HG02938 (cell line): ENCODE measurements at regions not wholly inside any gene's neighbourhood (a gene's known extent, or its start where the extent isn't known, plus 50 kb on each side); places are given as distances from the start of the nearest gene placed in this dataset.
"Not testable (repeated sequence)": the region's sequence is repeated elsewhere in the genome, so short reads cannot be mapped to it uniquely, and the experiment has no call there.

Experiments
- ATAC-seq: cut with Tn5 transposase; IDR thresholded peaks from one replicate; pipeline ENCODE4 v1.9.1; 2021; ENCODE audit warnings: mild to moderate bottlenecking, moderate library complexity; ENCODE audit not compliant: unreplicated experiment

GRCh38 chr13:33340631-33341030 is 55.1 kb upstream of the STARD13 start:
- no peak for ATAC-seq

GRCh38 chr13:33341861-33342452 is 56.4 kb upstream of the STARD13 start:
- ATAC-seq = no peak

- ATAC-seq = no peak
These were observed 60.3 kb upstream of the STARD13 start for GRCh38 chr13:33345842-33346241.

- no peak for ATAC-seq
These were observed 62.3 kb upstream of the STARD13 start for GRCh38 chr13:33347861-33348260.

GRCh38 chr13:33348366-33348765 is 62.8 kb upstream of the STARD13 start:
- no peak for ATAC-seq

GRCh38 chr13:33349288-33349985 is 63.9 kb upstream of the STARD13 start:
- ATAC-seq = no peak

GRCh38 chr13:33349986-33350826 is 64.7 kb upstream of the STARD13 start:
- no peak for ATAC-seq

GRCh38 chr13:33351319-33351718 is 65.8 kb upstream of the STARD13 start:
- ATAC-seq = no peak

GRCh38 chr13:33352041-33352440 is 66.5 kb upstream of the STARD13 start:
- no peak for ATAC-seq

GRCh38 chr13:33352526-33352925 is 67.0 kb upstream of the STARD13 start:
- no peak for ATAC-seq

GRCh38 chr13:33353210-33353609 is 67.7 kb upstream of the STARD13 start:
- no peak for ATAC-seq

GRCh38 chr13:33353646-33354045 is 68.1 kb upstream of the STARD13 start:
- no peak for ATAC-seq

GRCh38 chr13:33355201-33355895 is 69.8 kb upstream of the STARD13 start:
- no peak for ATAC-seq

- ATAC-seq = not testable (repeated sequence)
These were observed 72.5 kb upstream of the STARD13 start for GRCh38 chr13:33358076-33358475.

GRCh38 chr13:33362986-33363727 is 77.6 kb upstream of the STARD13 start:
- ATAC-seq = no peak

- ATAC-seq = no peak
These were observed 78.6 kb upstream of the STARD13 start for GRCh38 chr13:33364192-33364591.

GRCh38 chr13:33366469-33367062 is 81.0 kb upstream of the STARD13 start:
- ATAC-seq = no peak

GRCh38 chr13:33367171-33367895 is 81.8 kb upstream of the STARD13 start:
- ATAC-seq = no peak

GRCh38 chr13:33367926-33368325 is 82.4 kb upstream of the STARD13 start:
- no peak for ATAC-seq

GRCh38 chr13:33369073-33369472 is 83.5 kb upstream of the STARD13 start:
- no peak for ATAC-seq
